DOHH2 (cell line): ENCODE measurements at regions not wholly inside any gene's neighbourhood (a gene's known extent, or its start where the extent isn't known, plus 50 kb on each side); places are given as distances from the start of the nearest gene placed in this dataset.

ENCODE experiments used
- EZH2phosphoT487 ChIP-seq: fragments of 200-600 bp; sonication (generic); IDR thresholded peaks from 2 replicates; pipeline ENCODE4 v1.6.1; 2017; ENCODE audit warnings: borderline replicate concordance, mild to moderate bottlenecking, antibody characterized with exemption, low read length, moderate library complexity, mixed read lengths
- TF ChIP-seq, protein P1 (sequence below): fragments of 200-600 bp; sonication (generic); IDR thresholded peaks from one replicate; pipeline ENCODE4 v1.5.1; 2014; ENCODE audit warnings: antibody characterized with exemption, mild to moderate bottlenecking, low read depth, low read length; ENCODE audit not compliant: poor library complexity, severe bottlenecking

DNA sequence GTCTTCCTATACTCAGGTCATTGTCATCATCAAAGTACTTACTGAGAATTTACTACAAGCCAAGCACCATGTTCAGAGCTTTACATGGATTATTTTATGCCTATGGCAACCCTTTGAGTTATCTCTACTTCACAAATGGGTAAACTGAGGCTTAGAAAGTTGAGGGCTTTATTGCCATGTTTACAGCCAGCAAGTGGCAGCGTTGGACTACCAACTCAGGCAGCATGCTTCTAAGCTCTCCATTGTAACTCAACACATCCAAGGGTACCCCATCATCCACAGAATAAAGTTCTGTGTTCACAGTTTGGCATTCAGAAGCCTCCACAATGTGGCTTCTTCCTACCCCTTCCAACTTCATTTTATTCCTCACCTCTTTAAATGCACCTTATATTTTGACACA lies 422.6 kb upstream of the GRIA1 start:
- TF ChIP-seq, protein P1, sequence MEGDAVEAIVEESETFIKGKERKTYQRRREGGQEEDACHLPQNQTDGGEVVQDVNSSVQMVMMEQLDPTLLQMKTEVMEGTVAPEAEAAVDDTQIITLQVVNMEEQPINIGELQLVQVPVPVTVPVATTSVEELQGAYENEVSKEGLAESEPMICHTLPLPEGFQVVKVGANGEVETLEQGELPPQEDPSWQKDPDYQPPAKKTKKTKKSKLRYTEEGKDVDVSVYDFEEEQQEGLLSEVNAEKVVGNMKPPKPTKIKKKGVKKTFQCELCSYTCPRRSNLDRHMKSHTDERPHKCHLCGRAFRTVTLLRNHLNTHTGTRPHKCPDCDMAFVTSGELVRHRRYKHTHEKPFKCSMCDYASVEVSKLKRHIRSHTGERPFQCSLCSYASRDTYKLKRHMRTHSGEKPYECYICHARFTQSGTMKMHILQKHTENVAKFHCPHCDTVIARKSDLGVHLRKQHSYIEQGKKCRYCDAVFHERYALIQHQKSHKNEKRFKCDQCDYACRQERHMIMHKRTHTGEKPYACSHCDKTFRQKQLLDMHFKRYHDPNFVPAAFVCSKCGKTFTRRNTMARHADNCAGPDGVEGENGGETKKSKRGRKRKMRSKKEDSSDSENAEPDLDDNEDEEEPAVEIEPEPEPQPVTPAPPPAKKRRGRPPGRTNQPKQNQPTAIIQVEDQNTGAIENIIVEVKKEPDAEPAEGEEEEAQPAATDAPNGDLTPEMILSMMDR = no peak
- no peak for TF ChIP-seq EZH2phosphoT487
